IgD-negative memory B cell (primary cell): ENCODE measurements at regions not wholly inside any gene's neighbourhood (a gene's known extent, or its start where the extent isn't known, plus 50 kb on each side); places are given as distances from the start of the nearest gene placed in this dataset.
"Not testable (repeated sequence)": the region's sequence is repeated elsewhere in the genome, so short reads cannot be mapped to it uniquely, and the experiment has no call there.

Experiments
- H3K27ac Mint-ChIP-seq, 3 donors: one replicate each; pipeline ENCODE4 v1.8.0; 2020 to 2022; ENCODE audit warnings: mild to moderate bottlenecking in 3 of 3, mixed read lengths in 3 of 3, moderate library complexity in 1 of 3
- H3K27me3 Mint-ChIP-seq: one replicate; pipeline ENCODE4 v1.8.0; 2021; ENCODE audit warnings: mixed read lengths
- H3K36me3 Mint-ChIP-seq: one replicate; pipeline ENCODE4 v1.8.0; 2020; ENCODE audit warnings: mild to moderate bottlenecking, mixed read lengths
- H3K4me1 Mint-ChIP-seq, 3 donors: one replicate each; pipeline ENCODE4 v1.8.0; 2020 to 2022; ENCODE audit warnings: mixed read lengths in 3 of 3, mild to moderate bottlenecking in 1 of 3
- H3K4me3 Mint-ChIP-seq, 4 donors: one replicate each; pipeline ENCODE4 v1.8.0; 2020 to 2022; ENCODE audit warnings: mild to moderate bottlenecking in 4 of 4, mixed read lengths in 4 of 4, moderate library complexity in 3 of 4
- H3K9me3 Mint-ChIP-seq, 3 donors: one replicate each; pipeline ENCODE4 v1.8.0; 2020 to 2021; ENCODE audit warnings: mixed read lengths in 3 of 3, mild to moderate bottlenecking in 1 of 3

DNA sequence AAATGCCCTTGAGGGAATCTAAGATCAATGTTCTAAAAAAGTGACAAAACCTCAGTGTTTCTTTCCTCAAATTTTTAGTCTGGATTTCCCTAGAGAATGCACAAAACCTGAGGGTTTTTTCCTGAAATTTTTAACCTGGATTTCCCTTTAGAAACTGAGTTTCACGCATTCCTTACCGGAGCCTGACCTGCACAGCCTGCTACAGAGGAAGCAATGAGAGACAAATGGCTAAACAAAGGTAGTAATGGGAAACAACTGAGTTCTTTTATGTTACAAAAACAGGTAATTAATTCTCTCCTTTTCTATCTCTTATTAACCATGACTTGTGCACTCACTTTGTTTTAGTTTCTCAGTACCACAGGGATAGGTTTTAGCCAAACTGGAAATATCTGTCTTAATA lies 281.7 kb upstream of the NT5E start:
- H3K27ac Mint-ChIP-seq = no peak overlapping the region
- no peaks in the 10 kb centered on the region for H3K4me1 Mint-ChIP-seq
- H3K36me3 Mint-ChIP-seq = peaks cover under 1% of the 10 kb centered on the region
- no peaks in the 10 kb centered on the region for H3K27me3 Mint-ChIP-seq
- no peak overlapping the region for H3K4me3 Mint-ChIP-seq
- peaks cover 0 to 5% (median 4%) of the 10 kb centered on the region in 3 donors for H3K9me3 Mint-ChIP-seq

DNA sequence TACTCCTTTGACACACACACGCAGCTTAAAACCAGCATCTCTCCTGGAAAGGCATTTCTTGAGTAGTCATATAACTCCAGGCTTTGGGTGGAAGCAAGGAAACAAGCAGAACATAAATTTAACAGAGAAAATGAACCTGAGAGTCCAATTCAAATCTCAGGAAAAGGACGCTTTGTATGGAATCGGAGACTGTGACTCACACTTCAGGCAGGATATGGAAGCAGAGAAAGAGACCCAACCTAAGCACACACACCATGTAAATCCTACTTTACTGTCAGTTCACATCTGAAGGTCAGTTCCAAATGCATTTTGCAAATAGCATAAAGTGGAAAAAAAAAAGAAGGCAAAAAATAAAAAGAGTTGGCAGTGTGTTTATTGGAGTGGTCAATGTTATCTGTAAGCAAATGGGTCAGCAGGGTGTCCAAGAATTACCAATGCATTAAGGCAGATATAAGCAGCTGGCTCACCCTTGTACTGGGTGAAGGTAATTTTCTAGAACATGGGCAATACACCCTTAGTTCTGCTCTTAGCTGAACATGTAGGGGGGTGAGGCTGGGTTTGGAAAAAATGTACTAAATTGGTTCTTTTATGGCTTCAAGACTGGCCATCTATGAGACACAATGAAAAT lies 283.7 kb upstream of the NT5E start:
- Mint-ChIP-seq H3K9me3 (peaks cover 0 to 4% (median 4%) of the 10 kb centered on the region in 3 donors), H3K27me3 (no peaks in the 10 kb centered on the region), H3K4me3 (no peak overlapping the region), H3K27ac (no peak overlapping the region), H3K36me3 (no peaks in the 10 kb centered on the region), H3K4me1 (no peaks in the 10 kb centered on the region)

DNA sequence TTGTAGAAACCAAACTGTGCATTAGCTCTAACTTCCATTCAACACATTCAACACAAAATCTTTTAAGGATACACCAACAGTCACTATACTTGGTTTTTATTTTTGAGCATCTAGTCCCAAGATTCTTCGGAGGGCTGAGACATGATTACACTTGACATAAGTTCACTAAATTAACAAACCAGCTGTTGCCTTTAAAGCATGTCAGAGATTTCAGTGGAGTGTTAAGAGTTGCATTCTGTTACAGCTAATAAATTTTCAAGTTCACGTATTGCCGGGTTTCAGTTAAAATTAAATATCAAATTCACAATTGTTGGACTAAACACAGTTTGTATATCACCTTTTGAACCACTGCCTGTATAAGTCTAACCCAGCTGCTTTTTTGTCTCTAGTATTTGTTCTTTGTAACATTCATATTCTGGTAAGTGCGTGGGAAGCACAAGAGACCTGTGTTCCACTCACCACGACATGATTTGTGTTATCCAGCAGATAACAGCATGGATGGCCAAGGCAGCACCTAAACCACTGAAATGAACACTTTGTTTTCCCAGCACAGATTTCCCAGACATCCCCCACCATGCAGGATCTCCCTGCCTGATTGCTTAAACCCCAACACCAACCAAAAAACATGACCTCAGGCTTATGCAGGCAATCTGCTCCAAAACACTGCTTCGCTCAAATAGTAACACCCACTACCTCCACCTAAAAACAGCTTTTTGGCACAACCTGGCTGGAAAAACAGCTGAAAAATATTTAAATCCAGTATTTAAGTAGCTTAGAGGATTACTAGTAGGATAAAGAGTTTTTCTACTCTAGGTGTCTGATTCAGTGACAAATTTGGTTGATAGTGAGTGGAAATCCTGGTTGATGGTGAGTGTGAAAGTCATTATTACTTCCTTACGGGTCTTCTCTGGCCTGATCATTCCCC lies 286.5 kb upstream of the NT5E start:
- Mint-ChIP-seq H3K4me3 (no peak overlapping the region), H3K36me3 (no peaks in the 10 kb centered on the region), H3K9me3 (peaks cover 0 to 4% (median 3%) of the 10 kb centered on the region in 3 donors), H3K27me3 (no peaks in the 10 kb centered on the region), H3K27ac (no peak overlapping the region), H3K4me1 (no peaks in the 10 kb centered on the region)

DNA sequence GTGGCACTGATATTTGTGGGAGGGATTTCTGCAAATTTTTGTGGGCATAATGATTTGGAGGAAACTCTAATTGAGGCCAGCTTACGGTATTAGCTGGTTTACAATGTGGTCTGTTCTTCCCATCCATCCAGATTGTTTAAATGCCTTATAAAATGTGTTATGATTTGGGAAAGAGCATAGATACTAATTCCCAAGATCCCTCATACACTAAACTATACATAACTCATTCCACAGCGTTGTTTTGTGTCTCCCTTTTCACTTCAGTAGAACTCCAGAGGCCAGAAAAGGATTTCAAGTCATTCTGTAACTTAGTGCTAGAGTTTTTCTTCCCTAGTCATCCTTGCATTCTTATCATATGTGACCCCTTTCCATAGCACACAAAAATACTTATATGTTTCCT lies 292.6 kb upstream of the NT5E start:
- Mint-ChIP-seq H3K9me3 (peaks cover 0 to 9% (median 0%) of the 10 kb centered on the region in 3 donors), H3K27me3 (no peaks in the 10 kb centered on the region), H3K4me3 (no peak overlapping the region), H3K27ac (no peak overlapping the region), H3K36me3 (no peaks in the 10 kb centered on the region), H3K4me1 (no peaks in the 10 kb centered on the region)

DNA sequence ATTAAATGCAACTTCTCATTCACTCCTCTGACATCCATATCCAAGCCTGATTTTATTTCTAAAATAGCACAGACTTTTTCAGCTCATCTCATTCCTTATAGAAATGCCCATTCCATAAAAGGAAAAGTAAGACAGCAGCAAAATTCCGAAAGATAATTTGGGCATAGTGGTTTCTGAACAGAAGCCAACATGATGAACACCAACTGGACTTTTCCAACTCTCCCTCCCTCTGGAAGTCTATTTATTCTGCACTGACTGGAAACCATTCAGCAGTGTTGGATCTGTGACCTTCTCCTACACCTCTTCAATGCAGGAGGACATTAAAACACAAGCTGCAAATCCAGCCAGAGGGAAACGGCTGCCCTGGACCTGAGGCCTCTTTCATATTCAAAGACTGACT lies 306.2 kb upstream of the NT5E start:
- H3K27me3 Mint-ChIP-seq = no peaks in the 10 kb centered on the region
- no peak overlapping the region for H3K4me3 Mint-ChIP-seq
- no peaks in the 10 kb centered on the region for H3K4me1 Mint-ChIP-seq
- peaks cover 5 to 12% (median 5%) of the 10 kb centered on the region in 3 donors for H3K9me3 Mint-ChIP-seq
- no peaks in the 10 kb centered on the region for H3K36me3 Mint-ChIP-seq
- no peak overlapping the region for H3K27ac Mint-ChIP-seq

DNA sequence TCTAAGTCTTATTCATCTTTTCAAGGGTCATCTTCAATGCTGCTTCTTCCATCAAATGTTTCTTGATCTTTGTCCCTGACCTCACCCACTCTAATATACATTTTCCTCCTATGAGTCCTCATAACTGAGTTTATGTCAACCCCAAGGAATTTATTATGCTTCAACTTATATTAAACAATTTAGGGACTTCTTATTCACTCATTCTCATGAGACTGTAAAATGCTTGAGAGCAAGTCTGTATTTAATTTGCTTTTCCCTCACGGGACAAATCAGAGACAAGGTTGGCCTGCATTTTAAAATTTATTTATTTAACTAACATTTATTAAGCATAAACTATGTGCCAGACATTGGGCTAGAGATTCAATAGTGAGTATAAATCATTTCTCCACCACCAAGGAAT lies 312.0 kb upstream of the NT5E start:
- H3K27me3 Mint-ChIP-seq = no peaks in the 10 kb centered on the region
- no peak overlapping the region for H3K27ac Mint-ChIP-seq
- peaks cover 0 to 2% (median 1%) of the 10 kb centered on the region in 3 donors for H3K9me3 Mint-ChIP-seq
- no peak overlapping the region for H3K4me3 Mint-ChIP-seq
- no peaks in the 10 kb centered on the region for H3K4me1 Mint-ChIP-seq
- no peaks in the 10 kb centered on the region for H3K36me3 Mint-ChIP-seq

DNA sequence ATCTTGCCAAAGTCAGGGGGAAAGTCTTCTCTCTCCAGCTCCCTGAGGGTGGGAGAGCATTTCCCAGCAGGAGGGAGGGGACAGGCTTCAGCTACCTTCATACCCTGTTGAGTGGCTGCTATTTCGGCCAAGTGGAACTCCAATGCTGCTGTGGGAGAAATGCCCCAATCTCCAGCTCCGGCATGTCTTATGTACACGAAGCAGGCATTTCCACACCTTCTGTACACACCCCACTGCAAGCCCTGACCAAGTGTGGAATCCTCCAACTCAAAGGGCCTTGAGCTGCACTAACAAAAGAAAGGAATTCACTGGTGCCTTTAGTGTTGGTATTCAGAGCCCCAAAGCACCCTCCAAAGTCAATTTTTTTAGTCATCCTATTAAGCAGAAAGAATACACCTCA lies 313.6 kb upstream of the NT5E start:
- Mint-ChIP-seq H3K27ac (no peak overlapping the region), H3K27me3 (no peaks in the 10 kb centered on the region), H3K4me3 (no peak overlapping the region), H3K9me3 (peaks cover 0 to 2% (median 1%) of the 10 kb centered on the region in 3 donors), H3K4me1 (no peaks in the 10 kb centered on the region), H3K36me3 (no peaks in the 10 kb centered on the region)

DNA sequence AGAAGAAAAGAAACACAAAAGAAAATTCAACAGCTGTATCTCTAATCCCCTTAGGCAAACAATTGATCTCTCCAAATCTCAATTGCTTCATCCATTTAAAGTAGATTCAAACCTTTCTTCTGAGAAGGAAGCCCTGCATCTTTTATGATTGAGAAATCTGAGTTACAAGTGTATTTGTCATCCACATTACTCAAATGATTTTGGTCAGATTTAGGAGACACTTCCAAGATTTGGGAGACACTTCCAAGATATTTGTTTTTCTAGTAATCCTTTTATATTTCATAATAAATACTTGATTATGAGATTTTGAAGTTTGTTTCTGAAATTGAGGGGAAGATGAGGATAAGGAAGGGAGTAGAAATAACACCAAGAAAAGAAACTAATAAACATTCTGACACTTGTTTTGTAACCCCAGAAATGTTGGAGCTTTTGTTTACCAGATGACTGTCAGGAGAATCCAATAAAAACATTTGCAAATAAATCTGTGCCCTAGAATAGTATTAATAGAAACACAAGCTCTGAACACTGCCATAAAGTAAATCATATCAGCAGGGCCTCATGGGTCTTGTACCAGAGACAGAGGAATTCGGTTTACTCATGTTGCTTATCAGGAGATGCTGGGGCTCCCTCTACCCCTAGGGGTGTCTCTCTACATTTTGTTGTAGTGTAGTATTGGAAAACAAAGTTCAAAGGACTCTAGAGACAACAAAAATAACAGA lies 314.3 kb upstream of the NT5E start:
- Mint-ChIP-seq H3K27me3 (no peaks in the 10 kb centered on the region), H3K36me3 (no peaks in the 10 kb centered on the region), H3K9me3 (peaks cover 0 to 2% (median 1%) of the 10 kb centered on the region in 3 donors), H3K27ac (no peak overlapping the region), H3K4me1 (no peaks in the 10 kb centered on the region), H3K4me3 (no peak overlapping the region)

DNA sequence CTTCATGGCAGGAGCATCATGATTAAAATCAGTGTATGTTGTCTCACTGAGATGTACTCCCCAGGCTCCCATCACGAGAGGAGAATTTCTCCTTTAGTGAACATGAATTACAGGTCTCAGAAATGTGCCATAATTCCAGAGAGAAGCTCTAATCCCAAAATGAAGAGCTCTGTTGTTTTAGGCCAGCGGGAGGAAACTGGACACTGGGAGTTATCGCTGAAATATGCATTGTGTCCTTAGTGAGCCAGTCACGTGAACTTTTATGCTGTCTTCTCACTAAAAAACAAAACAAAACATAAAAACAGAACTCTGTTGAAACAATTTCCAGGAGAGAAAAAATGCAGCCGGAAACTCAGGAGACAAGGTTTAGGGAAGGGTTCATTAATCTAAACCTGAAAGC lies 315.7 kb upstream of the NT5E start:
- H3K4me1 Mint-ChIP-seq = no peaks in the 10 kb centered on the region
- no peaks in the 10 kb centered on the region for H3K36me3 Mint-ChIP-seq
- no peak overlapping the region for H3K4me3 Mint-ChIP-seq
- H3K27me3 Mint-ChIP-seq = no peaks in the 10 kb centered on the region
- peak overlapping the region in 1 of 3 donors; percentile 42 for H3K27ac Mint-ChIP-seq
- H3K9me3 Mint-ChIP-seq = peaks cover 0 to 4% (median 1%) of the 10 kb centered on the region in 3 donors

DNA sequence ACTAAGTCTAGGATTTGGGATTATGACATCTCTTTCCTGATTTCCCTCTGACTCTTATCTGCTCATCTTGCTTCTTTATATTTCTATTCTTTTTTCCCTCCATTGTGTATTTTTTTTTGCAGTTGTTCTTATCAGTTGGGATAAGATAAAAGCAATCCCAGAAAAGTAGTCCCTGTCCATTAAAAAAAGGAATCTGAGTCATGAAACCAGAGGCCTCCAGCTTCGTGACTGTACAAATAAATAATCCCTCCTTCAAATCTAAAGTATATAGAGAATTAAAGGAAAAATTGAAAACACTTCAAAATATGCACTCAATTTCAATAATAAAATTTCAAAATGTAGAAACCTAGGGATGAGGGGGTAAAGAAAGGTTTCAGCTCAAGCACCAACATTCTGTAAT lies 317.8 kb upstream of the NT5E start:
- Mint-ChIP-seq H3K9me3 (peaks cover 0 to 4% (median 1%) of the 10 kb centered on the region in 3 donors), H3K36me3 (no peaks in the 10 kb centered on the region), H3K4me3 (no peak overlapping the region), H3K27me3 (no peaks in the 10 kb centered on the region), H3K4me1 (no peaks in the 10 kb centered on the region), H3K27ac (no peak overlapping the region)

DNA sequence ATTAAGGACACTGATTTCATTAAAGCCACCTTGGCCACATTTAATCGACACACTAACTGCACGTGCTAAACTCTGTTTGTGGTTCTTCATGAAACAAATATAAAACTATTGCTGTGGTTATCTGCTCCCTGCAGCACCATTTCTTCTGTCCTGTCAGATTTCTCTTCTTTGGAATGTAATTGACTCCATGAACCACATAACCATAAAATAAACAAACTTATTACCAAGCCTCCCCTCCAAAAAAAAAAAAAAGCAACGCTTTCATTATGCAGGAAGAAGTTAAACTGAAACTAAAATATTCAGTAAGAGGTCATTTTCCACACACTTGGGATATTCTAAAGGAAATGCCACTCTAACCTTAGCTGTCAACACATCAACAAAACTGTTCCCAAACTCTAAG lies 319.1 kb upstream of the NT5E start:
- no peak overlapping the region for H3K27ac Mint-ChIP-seq
- peaks cover 0 to 3% (median 1%) of the 10 kb centered on the region in 3 donors for H3K9me3 Mint-ChIP-seq

DNA sequence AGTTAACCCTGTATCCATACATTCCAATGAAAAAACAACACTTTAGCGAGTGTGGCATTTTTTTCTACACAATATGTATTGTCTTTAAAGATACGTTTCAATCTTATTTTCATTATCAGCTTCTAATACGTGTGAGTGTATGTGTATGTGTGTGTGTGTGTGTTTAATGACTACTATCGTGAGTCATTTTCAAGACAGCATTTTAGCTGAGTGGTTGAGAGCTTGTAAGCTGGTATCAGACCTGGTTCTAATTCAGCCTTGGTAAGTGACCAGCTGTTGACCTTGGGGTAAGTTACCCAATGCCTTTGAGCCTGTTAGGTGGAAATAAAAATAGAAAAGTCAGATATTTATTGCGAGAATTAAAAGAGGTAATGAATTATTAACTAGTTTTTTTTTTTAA lies 320.0 kb upstream of the NT5E start:
- Mint-ChIP-seq H3K4me1 (no peaks in the 10 kb centered on the region), H3K36me3 (no peaks in the 10 kb centered on the region), H3K4me3 (no peak overlapping the region), H3K27ac (no peak overlapping the region), H3K9me3 (peaks cover 0 to 2% (median 0%) of the 10 kb centered on the region in 3 donors), H3K27me3 (no peaks in the 10 kb centered on the region)

More for the DNA sequence above, 319.1 kb upstream of the NT5E start:
- no peak overlapping the region for H3K4me3 Mint-ChIP-seq
- H3K27me3 Mint-ChIP-seq = no peaks in the 10 kb centered on the region
- no peaks in the 10 kb centered on the region for H3K4me1 Mint-ChIP-seq
- H3K36me3 Mint-ChIP-seq = no peaks in the 10 kb centered on the region

DNA sequence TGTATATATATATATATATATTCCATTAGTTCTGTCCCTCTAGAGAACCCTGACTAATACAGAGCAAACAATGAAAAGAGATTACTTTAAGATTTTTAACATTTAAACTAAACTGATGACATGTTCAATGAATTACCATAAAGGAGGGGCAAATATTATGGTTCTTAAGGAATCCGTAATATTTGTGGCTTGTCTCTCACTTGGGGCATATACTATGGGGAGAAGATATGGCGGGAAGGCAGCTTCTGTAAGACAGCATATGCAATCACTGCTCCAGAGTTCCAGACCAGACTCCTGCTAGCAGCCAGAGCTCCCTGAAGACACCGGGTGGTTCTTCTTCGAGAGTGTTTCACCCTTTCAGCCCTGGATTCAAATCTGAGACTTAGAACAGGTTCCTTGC lies 321.1 kb upstream of the NT5E start:
- H3K4me3 Mint-ChIP-seq = no peak overlapping the region
- H3K4me1 Mint-ChIP-seq = no peaks in the 10 kb centered on the region
- H3K27me3 Mint-ChIP-seq = no peaks in the 10 kb centered on the region
- H3K9me3 Mint-ChIP-seq = peaks cover 0 to 2% (median 0%) of the 10 kb centered on the region in 3 donors
- no peak overlapping the region for H3K27ac Mint-ChIP-seq
- no peaks in the 10 kb centered on the region for H3K36me3 Mint-ChIP-seq

DNA sequence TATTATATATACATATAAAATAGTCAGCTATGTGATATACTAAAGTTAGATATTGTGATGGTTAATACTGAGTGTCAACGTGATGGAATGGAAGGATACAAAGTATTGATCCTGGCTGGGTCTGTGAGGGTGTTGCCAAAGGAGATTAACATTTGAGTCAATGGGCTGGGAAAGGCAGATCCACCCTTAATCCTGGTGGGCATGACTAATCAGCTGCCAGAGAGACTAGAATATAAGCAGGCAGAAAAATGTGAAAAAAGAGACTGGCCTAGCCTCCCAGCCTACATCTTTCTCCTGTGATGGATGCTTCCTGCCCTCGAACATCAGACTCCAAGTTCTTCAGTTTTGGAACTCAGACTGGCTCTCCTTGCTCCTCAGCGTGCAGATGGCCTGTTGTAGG lies 321.6 kb upstream of the NT5E start:
- not testable (repeated sequence) for H3K9me3 Mint-ChIP-seq, H3K4me1 Mint-ChIP-seq, H3K27me3 Mint-ChIP-seq, H3K27ac Mint-ChIP-seq, H3K36me3 Mint-ChIP-seq, H3K4me3 Mint-ChIP-seq

DNA sequence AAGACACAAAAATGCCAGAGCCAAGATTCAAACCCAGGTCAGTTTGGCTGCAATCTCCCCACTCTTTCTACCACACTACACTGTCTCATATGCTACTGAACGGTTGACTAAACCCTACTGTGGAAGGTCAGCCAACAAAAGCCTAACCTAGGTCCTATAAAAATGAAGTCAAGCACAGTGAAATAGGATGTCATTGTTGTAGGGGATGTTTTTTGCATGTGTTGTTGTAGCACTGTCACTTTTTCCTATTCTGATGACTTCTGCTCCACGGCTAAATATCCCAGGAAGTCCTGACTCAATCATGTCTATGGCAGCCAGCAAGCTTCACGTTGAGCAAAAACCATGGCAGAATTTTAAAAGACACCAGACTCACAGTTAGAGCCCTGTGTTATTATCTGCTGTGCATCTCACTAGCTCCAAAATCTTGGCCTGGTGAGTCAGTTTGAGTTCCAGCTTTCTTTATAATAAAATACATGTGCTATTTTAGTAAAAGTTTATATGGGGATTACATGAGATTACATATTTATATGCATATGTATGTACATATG lies 322.1 kb upstream of the NT5E start:
- no peak overlapping the region for H3K4me3 Mint-ChIP-seq

More for the DNA sequence above, 322.1 kb upstream of the NT5E start:
- no peaks in the 10 kb centered on the region for H3K27me3 Mint-ChIP-seq
- no peaks in the 10 kb centered on the region for H3K36me3 Mint-ChIP-seq
- peaks cover 0 to 2% (median 1%) of the 10 kb centered on the region in 3 donors for H3K9me3 Mint-ChIP-seq
- no peaks in the 10 kb centered on the region for H3K4me1 Mint-ChIP-seq
- H3K27ac Mint-ChIP-seq = no peak overlapping the region
